ENCODE measurements at regions not wholly inside any gene's neighbourhood (a gene's known extent, or its start where the extent isn't known, plus 50 kb on each side); places are given as distances from the start of the nearest gene placed in this dataset.

- ChIA-PET POLR2A (no interaction called here), CTCF (no interaction called here)
- no peaks in the 10 kb centered on the region for H3K27me3 ChIP-seq (ENCODE audit: control insufficient read depth, insufficient read depth, low read length)
- no peak overlapping the region for H3K27ac ChIP-seq (ENCODE audit: low read length)
- ATAC-seq (no peak), DNase-seq (ENCODE audit: low read depth, low spot score) (no peak)
- no peak for TF ChIP-seq REST (IDR thresholded peaks at IDR 0.05; ENCODE audit: insufficient read depth in 1 of 2, low read depth in 2 of 2, low read length in 1 of 2)
- TF ChIP-seq CTCF (IDR thresholded peaks at IDR 0.05), result no peak
- no peak for TF ChIP-seq TCF7L2 (IDR thresholded peaks at IDR 0.05; ENCODE audit: low read depth, low read length)
- no peak for TF ChIP-seq POLR2AphosphoS5 (IDR thresholded peaks at IDR 0.05; ENCODE audit: low read depth, low read length)
- TF ChIP-seq SIN3A (IDR thresholded peaks at IDR 0.05; ENCODE audit: borderline replicate concordance, insufficient read depth, low read depth, low read length), result no peak
- intact Hi-C loops (cut with micrococcal nuclease; ENCODE audit: unreplicated experiment), result no loop called here
- in situ Hi-C loops (cut with HindIII; ENCODE audit: low pct_unique_long_range_greater_than_20kb, low sequenced_read_pairs), result no loop called here
- H3K9me3 ChIP-seq (ENCODE audit: control insufficient read depth, insufficient read depth, low read depth, low read length), result no peaks in the 10 kb centered on the region
- peaks cover 2% of the 10 kb centered on the region; the same call in 1 of the 2 replicates for H3K4me1 ChIP-seq (ENCODE audit: control insufficient read depth, insufficient read depth, low read length)
- no peaks in the 10 kb centered on the region for H3K36me3 ChIP-seq (ENCODE audit: control insufficient read depth, insufficient read depth, low read length)
- no TSS peak for BruUV-seq (replicated peaks)
- no peak overlapping the region for H3K4me3 ChIP-seq (ENCODE audit: low read depth in 2 of 2, low read length in 2 of 2)
Measured at GRCh38 chr17:413706-414380, 61.2 kb upstream of the RPH3AL start.

GRCh38 chr17:413016-413350, 60.4 kb upstream of the RPH3AL start:
- Histone ChIP-seq H3K4me3 (ENCODE audit: low read depth in 2 of 2, low read length in 2 of 2) (no peak overlapping the region), H3K27me3 (ENCODE audit: control insufficient read depth, insufficient read depth, low read length) (no peaks in the 10 kb centered on the region), H3K27ac (ENCODE audit: low read length) (no peak overlapping the region), H3K36me3 (ENCODE audit: control insufficient read depth, insufficient read depth, low read length) (no peaks in the 10 kb centered on the region), H3K4me1 (ENCODE audit: control insufficient read depth, insufficient read depth, low read length) (peaks cover 2% of the 10 kb centered on the region; the same call in 1 of the 2 replicates), H3K9me3 (ENCODE audit: control insufficient read depth, insufficient read depth, low read depth, low read length) (no peaks in the 10 kb centered on the region)
- no peak for ATAC-seq
- CTCF ChIA-PET, result no interaction called here
- POLR2A ChIA-PET, result no interaction called here
- DNase-seq (ENCODE audit: low read depth, low spot score), result no peak
- BruUV-seq (replicated peaks), result no TSS peak
- intact Hi-C loops (cut with micrococcal nuclease; ENCODE audit: unreplicated experiment) (no loop called here), in situ Hi-C loops (cut with HindIII; ENCODE audit: low pct_unique_long_range_greater_than_20kb, low sequenced_read_pairs) (no loop called here)
- TF ChIP-seq CTCF (IDR thresholded peaks at IDR 0.05), result no peak
- TF ChIP-seq TCF7L2 (IDR thresholded peaks at IDR 0.05; ENCODE audit: low read depth, low read length), result no peak
- no peak for TF ChIP-seq REST (IDR thresholded peaks at IDR 0.05; ENCODE audit: insufficient read depth in 1 of 2, low read depth in 2 of 2, low read length in 1 of 2)
- no peak for TF ChIP-seq SIN3A (IDR thresholded peaks at IDR 0.05; ENCODE audit: borderline replicate concordance, insufficient read depth, low read depth, low read length)
- no peak for TF ChIP-seq POLR2AphosphoS5 (IDR thresholded peaks at IDR 0.05; ENCODE audit: low read depth, low read length)

Data from Panc1 (cell line).